Panc1 (cell line): ENCODE measurements at regions not wholly inside any gene's neighbourhood (a gene's known extent, or its start where the extent isn't known, plus 50 kb on each side); places are given as distances from the start of the nearest gene placed in this dataset.

Experiments used
- ATAC-seq: fragments of 200-7000 bp; cut with Tn5 transposase; 2 replicates; pipeline ENCODE4 v1.9.1; 2020; ENCODE audit warnings: mild to moderate bottlenecking, moderate library complexity
- BruUV-seq: library from RNA; stranded (reverse); fragments of 400-500 nt; replicated peaks from 2 replicates; lab custom pipeline; 2021; lab: Mats Ljungman, UMichigan
- CTCF ChIA-PET: fragments of 300-600 bp; sonication (Branson Sonifier 250); formaldehyde crosslinking; loops from one replicate; lab custom pipeline; 2022; ENCODE audit warnings: antibody characterized with exemption; lab: Charles Lee
- POLR2A ChIA-PET: fragments of 300-600 bp; sonication (Branson Sonifier 250); formaldehyde crosslinking; loops from one replicate; lab custom pipeline; 2022; ENCODE audit warnings: antibody characterized with exemption; lab: Charles Lee
- DNase-seq: peaks from one replicate; pipeline ENCODE4 v3.0.0-alpha.2; 2010; ENCODE audit warnings: low read depth, low spot score
- H3K27ac ChIP-seq: 2 replicates; pipeline ENCODE4 v1.5.1; 2011; ENCODE audit warnings: mild to moderate bottlenecking, low read length, inconsistent platforms
- H3K27me3 ChIP-seq: fragments of 200-500 bp; sonication (Bioruptor generic); 2 replicates; pipeline ENCODE4 v1.6.0; 2014; ENCODE audit warnings: low read length, inconsistent platforms; ENCODE audit not compliant: control insufficient read depth, insufficient read depth
- H3K36me3 ChIP-seq: fragments of 200-500 bp; sonication (Bioruptor generic); 2 replicates; pipeline ENCODE4 v1.5.1; 2014; ENCODE audit warnings: inconsistent platforms, mild to moderate bottlenecking, low read length, moderate library complexity; ENCODE audit not compliant: control insufficient read depth, insufficient read depth
- H3K4me1 ChIP-seq: 2 replicates; pipeline ENCODE4 v1.5.1; 2011; ENCODE audit warnings: inconsistent platforms, mild to moderate bottlenecking, low read length, moderate library complexity; ENCODE audit not compliant: control insufficient read depth, insufficient read depth
- H3K4me3 ChIP-seq, 2 experiments: 2 replicates each; pipeline ENCODE4 v1.5.1; 2011 to 2012; ENCODE audit warnings: low read depth in 2 of 2, low read length in 2 of 2, mild to moderate bottlenecking in 2 of 2, inconsistent platforms in 1 of 2, moderate library complexity in 1 of 2
- H3K9me3 ChIP-seq: fragments of 200-500 bp; sonication (Bioruptor generic); 2 replicates; pipeline ENCODE4 v1.5.1; 2014; ENCODE audit warnings: low read depth, mild to moderate bottlenecking, inconsistent platforms, low read length, moderate library complexity; ENCODE audit not compliant: control insufficient read depth, insufficient read depth
- POLR2AphosphoS5 ChIP-seq: IDR thresholded peaks from 2 replicates; pipeline ENCODE4 v1.6.1; 2012; ENCODE audit warnings: mild to moderate bottlenecking, low read depth, low read length, moderate library complexity
- SIN3A ChIP-seq: IDR thresholded peaks from 2 replicates; pipeline ENCODE4 v1.6.1; 2012; ENCODE audit warnings: low read depth, mild to moderate bottlenecking, low read length, moderate library complexity, borderline replicate concordance; ENCODE audit not compliant: insufficient read depth
- TCF7L2 ChIP-seq: IDR thresholded peaks from 2 replicates; pipeline ENCODE4 v1.6.1; 2011; ENCODE audit warnings: mild to moderate bottlenecking, low read depth, low read length, inconsistent platforms
- in situ Hi-C: cut with HindIII; loops from 2 replicates; pipeline ENCODE4 v1.10.0; 2016; ENCODE audit warnings: low sequenced_read_pairs, low pct_unique_long_range_greater_than_20kb
- intact Hi-C: fragments of 100-400 bp; cut with micrococcal nuclease; formaldehyde crosslinking; loops from one replicate; pipeline ENCODE4 v1.10.0; 2022; ENCODE audit not compliant: unreplicated experiment
- TF ChIP-seq, protein P1 (sequence below), 2 experiments: IDR thresholded peaks; 2 replicates each; pipeline ENCODE4 v1.6.1; 2011 to 2012; ENCODE audit warnings: low read depth in 2 of 2, control low read depth in 1 of 2, low read length in 1 of 2, mild to moderate bottlenecking in 1 of 2, moderate library complexity in 1 of 2; ENCODE audit not compliant: insufficient read depth in 1 of 2
- TF ChIP-seq, protein P2 (sequence below): fragments of 450-650 bp; IDR thresholded peaks from 2 replicates; pipeline ENCODE4 v1.5.1; 2017; ENCODE audit warnings: mild to moderate bottlenecking

DNA sequence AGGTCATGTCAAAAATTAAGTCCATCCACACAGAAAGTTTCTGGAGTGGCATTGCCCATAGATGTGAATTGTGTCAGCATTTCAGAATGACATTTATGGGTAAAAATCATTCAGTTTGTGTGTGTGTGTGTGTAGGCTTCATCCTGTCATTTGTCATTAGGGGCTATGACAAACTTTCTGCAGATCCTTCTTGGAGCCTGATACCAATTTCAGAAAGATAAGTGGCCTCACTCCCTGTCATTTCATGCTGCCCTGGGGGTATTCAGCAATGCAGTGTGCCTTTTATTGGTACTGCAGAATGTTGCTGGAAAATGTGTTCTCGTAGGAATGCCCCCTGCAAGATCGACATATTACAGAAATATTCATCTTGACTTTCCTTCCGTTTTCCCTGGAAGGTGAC is 659.7 kb downstream of the NLGN4X start:
- in situ Hi-C loops (no loop called here), intact Hi-C loops (no loop called here)
- Histone ChIP-seq H3K4me1 (no peaks in the 10 kb centered on the region), H3K9me3 (no peaks in the 10 kb centered on the region), H3K36me3 (no peaks in the 10 kb centered on the region), H3K4me3 (no peak overlapping the region), H3K27ac (no peak overlapping the region), H3K27me3 (no peaks in the 10 kb centered on the region)
- ChIA-PET CTCF (no interaction called here), POLR2A (no interaction called here)
- no peak for ATAC-seq
- TF ChIP-seq, protein P1, sequence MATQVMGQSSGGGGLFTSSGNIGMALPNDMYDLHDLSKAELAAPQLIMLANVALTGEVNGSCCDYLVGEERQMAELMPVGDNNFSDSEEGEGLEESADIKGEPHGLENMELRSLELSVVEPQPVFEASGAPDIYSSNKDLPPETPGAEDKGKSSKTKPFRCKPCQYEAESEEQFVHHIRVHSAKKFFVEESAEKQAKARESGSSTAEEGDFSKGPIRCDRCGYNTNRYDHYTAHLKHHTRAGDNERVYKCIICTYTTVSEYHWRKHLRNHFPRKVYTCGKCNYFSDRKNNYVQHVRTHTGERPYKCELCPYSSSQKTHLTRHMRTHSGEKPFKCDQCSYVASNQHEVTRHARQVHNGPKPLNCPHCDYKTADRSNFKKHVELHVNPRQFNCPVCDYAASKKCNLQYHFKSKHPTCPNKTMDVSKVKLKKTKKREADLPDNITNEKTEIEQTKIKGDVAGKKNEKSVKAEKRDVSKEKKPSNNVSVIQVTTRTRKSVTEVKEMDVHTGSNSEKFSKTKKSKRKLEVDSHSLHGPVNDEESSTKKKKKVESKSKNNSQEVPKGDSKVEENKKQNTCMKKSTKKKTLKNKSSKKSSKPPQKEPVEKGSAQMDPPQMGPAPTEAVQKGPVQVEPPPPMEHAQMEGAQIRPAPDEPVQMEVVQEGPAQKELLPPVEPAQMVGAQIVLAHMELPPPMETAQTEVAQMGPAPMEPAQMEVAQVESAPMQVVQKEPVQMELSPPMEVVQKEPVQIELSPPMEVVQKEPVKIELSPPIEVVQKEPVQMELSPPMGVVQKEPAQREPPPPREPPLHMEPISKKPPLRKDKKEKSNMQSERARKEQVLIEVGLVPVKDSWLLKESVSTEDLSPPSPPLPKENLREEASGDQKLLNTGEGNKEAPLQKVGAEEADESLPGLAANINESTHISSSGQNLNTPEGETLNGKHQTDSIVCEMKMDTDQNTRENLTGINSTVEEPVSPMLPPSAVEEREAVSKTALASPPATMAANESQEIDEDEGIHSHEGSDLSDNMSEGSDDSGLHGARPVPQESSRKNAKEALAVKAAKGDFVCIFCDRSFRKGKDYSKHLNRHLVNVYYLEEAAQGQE (IDR thresholded peaks at IDR 0.05; ENCODE audit: insufficient read depth in 1 of 2, low read depth in 2 of 2, low read length in 1 of 2) = no peak
- no peak for TF ChIP-seq POLR2AphosphoS5
- no peak for TF ChIP-seq SIN3A
- BruUV-seq = no TSS peak
- DNase-seq = no peak

DNA sequence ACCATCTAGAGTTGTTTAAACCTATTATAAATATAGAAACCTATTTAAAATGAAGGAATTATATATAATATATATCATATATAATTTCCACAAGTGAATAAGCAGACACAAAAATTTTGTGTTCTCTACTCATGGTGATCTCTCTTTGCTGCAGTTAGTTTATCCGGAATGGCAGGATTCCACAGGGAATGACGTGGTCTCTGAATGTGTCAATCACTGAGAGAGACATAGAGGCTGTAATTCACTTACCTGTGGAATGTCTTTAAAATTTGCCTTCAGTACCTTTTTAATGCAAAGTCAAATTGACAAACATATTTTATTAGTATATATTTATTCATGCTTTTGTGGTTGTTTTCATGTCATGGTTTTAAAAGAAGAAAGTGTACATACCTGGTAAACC is 669.3 kb downstream of the NLGN4X start:
- in situ Hi-C loops = no loop called here

More for the DNA sequence above, 669.3 kb downstream of the NLGN4X start:
- Histone ChIP-seq H3K4me3 (no peak overlapping the region), H3K27me3 (no peaks in the 10 kb centered on the region), H3K36me3 (no peaks in the 10 kb centered on the region), H3K27ac (no peak overlapping the region), H3K9me3 (no peaks in the 10 kb centered on the region), H3K4me1 (no peaks in the 10 kb centered on the region)
- DNase-seq (no peak), ATAC-seq (no peak)
- POLR2A ChIA-PET = no interaction called here
- TF ChIP-seq SIN3A (no peak), TCF7L2 (no peak), POLR2AphosphoS5 (no peak)
- TF ChIP-seq, protein P1 (IDR thresholded peaks at IDR 0.05; ENCODE audit: insufficient read depth in 1 of 2, low read depth in 2 of 2, low read length in 1 of 2) = no peak
- TF ChIP-seq, protein P2, sequence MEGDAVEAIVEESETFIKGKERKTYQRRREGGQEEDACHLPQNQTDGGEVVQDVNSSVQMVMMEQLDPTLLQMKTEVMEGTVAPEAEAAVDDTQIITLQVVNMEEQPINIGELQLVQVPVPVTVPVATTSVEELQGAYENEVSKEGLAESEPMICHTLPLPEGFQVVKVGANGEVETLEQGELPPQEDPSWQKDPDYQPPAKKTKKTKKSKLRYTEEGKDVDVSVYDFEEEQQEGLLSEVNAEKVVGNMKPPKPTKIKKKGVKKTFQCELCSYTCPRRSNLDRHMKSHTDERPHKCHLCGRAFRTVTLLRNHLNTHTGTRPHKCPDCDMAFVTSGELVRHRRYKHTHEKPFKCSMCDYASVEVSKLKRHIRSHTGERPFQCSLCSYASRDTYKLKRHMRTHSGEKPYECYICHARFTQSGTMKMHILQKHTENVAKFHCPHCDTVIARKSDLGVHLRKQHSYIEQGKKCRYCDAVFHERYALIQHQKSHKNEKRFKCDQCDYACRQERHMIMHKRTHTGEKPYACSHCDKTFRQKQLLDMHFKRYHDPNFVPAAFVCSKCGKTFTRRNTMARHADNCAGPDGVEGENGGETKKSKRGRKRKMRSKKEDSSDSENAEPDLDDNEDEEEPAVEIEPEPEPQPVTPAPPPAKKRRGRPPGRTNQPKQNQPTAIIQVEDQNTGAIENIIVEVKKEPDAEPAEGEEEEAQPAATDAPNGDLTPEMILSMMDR = no peak
- no TSS peak for BruUV-seq
- CTCF ChIA-PET = no interaction called here
- intact Hi-C loops = no loop called here
